HG03432 (cell line): ENCODE measurements at regions not wholly inside any gene's neighbourhood (a gene's known extent, or its start where the extent isn't known, plus 50 kb on each side); places are given as distances from the start of the nearest gene placed in this dataset.
"Not testable (repeated sequence)": the region's sequence is repeated elsewhere in the genome, so short reads cannot be mapped to it uniquely, and the experiment has no call there.

Source experiments
- ATAC-seq: cut with Tn5 transposase; IDR thresholded peaks from one replicate; pipeline ENCODE4 v1.9.1; 2021; ENCODE audit warnings: mild to moderate bottlenecking, moderate library complexity; ENCODE audit not compliant: unreplicated experiment

DNA sequence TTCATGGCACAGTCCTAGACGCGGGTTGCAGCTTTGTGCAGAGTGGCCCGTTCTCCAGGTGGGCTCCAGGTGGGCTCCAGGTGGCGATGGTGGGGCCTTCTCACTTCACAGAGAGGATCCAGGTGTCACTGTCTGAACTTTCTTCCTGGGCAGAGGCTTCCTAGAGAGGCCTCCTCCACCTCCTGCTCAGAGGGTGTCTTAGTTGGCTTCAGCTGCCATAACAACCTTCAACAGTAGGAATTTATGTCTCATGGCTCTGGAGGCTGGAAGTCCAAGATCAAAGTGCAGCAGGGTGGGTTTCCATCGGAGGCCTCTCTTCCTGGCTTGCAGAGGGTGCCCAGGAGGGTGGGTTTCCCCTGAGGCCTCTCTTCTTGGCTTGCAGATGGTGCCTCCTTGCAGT, 125.1 kb downstream of the GLRX3 start:
- ATAC-seq: no peak

DNA sequence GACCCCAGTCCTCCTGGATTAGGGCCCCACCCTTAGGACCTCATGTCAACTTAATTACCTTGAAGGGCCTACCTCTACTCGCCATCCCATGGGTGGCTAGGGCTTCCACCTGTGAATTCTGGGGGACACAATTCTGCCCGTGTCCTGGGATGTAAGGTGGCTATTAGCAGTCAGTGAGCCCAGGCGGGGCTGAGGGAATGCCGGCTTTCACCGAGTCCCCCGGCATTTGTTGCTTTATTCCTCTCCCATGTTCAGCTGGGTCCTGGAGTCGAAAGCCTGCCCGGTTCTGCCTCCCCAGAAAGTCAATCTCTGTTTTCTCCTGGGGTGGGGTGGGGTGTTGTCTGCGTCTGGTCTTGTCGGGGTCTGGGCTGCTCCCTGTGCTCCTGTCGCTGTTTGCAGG, 125.6 kb downstream of the GLRX3 start:
- ATAC-seq: no peak

DNA sequence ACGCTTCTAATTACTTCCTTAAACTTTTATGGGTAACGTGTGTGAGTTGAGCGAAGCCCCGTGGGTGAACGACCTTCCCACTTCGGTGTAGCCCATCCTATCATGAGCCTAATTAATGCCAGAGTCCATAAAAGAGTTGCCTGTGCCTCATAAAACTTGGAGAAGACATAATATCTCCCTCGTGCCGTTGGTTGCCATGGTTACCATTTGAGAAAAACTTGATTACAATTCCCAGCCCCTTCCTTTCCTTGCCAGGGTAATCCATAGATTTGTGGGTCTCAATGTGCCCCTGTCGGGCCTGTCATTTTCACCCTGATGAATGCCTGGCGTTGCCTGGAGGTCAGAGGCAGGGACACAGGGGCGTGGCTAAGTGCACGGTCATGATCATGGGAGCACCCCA, 127.1 kb downstream of the GLRX3 start:
- ATAC-seq: no peak

DNA sequence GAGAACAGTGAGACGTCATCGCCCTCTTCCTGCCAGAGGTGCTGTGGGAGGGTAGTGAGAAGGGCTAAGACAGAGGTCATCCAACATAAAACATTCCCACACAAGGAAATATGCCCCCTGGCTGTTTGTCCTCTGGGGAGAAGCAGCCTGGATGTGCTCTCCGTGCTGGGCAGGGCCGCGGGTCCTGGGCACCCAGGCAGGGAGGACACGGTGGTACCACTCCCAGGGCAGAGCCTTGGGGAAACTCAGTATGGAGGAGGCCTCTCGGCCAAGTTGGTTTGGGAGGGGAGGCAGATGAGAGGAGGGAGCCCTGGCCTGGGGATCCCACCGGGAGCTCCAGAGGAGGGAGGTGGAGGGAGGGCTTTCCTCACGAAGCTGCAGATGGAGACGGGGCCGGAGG, 129.4 kb downstream of the GLRX3 start:
- no peak for ATAC-seq

DNA sequence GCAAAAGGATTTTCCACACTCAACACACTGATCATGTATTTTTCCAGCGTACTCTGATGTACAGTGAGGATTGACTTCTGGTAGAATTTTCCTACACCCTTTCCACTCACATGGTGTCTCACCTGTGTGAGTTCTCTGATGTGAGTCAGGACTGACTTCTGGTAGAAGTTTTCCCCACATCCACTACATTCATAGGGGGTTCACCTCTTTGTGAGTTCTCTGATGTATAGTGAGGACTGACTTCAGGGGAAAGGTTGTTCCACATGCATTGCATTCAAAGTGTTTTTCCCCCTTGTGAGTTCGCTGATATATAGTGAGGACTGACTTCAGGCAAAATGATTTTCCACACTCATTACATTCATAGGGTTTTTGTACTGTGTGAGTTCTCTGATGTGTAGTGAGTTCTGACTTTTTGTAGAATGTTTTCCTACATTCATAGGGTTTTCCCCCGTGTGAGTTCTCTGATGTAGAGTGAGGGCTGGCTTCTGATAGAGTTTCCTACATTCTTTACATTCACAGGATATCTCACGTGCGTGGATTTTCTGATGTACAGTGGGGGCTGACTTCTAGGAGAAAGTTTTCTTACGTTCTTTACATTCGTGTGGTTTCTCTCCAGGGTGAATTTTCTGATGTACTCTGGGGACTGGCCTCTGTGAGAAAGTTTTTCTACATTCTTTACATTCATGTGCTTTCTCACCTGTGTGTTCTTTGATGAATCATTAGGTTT, 146.5 kb downstream of the GLRX3 start:
- ATAC-seq: no peak

DNA sequence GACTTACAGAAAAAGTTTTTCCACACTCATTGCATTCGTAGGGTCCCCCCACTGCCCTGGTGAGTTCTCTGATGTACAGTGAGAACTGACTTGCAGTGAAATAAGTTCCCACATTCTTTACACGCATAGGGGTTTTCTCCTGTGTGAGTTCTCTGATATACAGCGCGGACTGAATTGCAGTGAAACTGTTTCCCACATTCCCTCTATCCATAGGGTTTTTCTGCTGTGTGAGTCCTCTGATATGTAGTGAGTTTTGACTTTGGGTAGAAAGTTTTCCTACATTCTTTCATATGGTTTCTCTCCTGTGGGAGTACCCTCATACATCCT, 147.0 kb downstream of the GLRX3 start:
- ATAC-seq: no peak

DNA sequence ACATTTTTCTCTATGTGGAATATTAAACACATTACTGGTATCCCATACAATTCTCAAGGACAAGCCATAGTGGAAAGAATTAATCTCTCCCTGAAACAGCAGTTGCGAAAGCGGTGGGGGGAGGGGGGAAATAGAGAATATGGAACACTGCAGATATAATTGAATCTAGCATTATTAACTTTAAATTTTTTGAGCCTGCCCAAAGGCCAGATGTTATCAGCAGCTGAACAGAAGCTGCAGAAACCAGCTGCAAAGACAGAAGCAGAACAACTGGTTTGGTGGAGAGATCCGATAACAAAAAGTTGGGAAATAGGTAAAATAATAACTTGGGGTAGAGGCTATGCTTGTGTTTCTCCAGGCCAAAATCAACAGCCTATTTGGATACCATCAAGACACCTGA, 159.6 kb downstream of the GLRX3 start:
- not testable (repeated sequence) for ATAC-seq

DNA sequence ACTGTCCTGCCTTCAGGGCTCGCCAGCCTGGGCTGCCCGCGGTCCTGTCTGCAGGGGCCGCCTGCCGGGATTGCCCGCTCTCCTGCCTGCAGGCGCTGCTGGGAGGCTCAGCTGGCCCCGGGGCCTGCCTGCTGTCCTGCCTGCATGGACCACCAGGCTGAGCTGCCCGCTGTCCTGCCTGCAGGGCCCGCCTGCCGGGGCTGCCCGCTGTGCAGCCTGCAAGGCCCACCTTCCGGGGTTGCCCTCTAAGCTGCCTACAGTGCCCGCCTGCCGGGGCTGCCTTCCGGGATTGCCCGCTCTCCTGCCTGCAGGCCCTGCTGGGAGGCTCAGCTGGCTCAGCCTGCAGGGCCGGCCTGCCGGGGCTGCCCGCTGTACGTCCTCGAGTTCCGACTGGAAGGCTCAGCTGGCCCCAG, 164.4 kb downstream of the GLRX3 start:
- no peak for ATAC-seq

DNA sequence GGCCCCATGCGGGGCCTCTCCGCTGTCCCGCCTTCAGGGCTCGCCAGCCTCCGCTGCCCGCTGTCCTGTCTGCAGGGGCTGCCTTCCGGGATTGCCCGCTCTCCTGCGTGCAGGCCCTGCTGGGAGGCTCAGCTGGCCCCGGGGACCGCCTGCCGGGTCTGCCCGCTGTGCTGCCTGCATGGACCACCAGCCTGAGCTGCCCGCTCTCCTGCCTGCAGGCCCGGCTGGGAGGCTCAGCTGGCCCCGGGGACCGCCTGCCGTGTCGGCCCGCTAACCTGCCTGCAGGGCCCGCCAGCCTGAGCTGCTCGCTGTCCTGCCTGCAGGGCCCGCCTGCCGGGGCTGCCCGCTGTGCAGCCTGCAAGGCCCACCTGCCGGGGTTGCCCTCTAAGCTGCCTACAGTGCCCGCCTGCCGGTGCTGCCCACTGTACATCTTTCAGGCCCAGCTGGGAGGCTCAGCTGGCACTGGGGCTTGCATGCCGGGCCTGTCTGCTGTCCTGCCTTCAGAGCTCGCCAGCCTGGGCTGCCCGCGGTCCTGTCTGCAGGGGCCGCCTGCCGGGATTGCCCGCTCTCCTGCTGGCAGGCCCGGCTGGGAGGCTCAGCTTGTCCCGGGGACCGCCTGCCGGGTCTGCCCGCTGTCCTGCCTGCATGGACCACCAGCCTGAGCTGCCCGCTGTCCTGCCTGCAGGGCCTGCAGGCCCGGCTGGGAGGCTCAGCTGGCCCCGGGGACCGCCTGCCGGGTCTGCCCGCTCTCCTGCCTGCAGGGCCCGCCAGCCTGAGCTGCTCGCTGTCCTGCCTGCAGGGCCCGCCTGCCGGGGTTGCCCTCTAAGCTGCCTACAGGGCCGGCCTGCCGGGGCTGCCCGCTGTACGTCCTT, 165.1 kb downstream of the GLRX3 start:
- no peak for ATAC-seq

DNA sequence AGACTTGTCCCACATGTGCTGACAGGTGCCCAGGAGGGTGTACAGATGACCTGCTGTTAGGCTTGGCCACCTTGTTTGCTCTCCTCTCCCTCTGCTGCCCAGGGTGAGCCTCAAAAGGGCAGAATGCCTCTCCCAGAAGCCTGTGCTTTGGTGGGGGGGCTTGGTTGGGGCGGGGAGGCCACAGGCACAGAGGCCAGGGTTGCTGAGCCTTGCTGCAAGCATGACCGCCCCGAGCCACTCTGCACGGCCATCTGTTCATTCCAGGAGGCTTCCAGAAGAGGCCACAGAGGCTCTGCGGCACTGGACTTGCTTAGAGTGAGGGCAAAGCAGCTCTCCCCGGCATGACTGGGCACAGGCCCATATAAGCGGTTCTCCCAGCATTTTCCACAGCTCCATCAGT, 190.8 kb downstream of the GLRX3 start:
- no peak for ATAC-seq

DNA sequence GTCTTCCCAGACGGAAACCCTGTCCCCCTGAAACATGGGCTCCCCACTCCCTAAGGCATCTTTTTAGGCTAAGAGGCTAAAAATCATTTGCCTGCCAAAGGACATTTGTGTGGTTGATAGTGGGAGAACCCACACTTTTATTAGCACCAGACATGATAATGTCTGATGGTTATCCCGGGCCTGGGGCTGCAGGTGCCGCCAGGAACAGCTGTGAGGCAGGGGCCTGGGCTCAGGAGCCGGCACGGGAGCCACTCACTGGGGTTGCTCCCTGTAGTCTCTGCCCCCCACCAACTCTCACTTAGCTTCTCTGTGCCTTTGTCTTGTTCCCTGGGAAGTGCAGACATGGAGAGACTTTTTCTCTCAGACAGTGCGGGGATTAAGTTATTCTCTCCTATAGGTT, 193.6 kb downstream of the GLRX3 start:
- no peak for ATAC-seq

DNA sequence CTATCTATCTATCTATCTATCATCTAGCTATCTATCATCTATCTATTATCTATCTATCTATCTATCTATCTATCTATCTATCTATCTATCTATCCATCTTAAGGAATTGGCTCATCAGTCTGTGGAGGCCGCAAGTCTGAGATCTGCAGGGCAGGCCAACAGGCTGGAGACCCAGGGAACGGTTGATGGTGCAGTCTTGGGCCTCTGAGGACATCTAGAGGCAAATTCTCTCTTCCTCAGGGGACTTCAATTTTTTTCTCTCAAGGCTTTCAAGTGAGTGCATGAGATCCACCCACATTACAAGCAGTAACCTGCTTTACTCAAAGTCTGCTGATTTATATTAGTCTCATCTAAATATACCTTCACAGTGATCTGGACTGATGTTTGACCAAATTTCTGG, 197.0 kb downstream of the GLRX3 start:
- ATAC-seq: no peak

DNA sequence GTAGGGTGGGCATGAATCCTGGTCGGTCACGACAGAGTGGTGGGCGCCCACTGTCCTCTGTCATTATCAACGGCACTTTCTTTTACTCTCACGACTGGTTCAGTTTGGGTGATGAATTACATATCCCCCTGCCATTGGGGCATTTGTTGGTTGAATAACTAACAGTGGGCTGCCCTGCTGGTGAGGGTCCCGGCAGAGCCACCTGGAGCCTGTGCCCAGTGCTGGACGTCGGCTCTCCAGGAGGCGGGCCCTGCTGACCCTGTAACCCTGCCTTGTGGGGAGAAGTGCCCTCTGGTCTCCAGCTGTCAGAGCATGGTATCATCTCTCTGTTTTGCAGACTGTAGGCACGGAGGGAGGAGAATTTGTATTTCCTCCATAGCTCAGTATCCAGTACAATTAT, 199.1 kb downstream of the GLRX3 start:
- ATAC-seq: no peak

DNA sequence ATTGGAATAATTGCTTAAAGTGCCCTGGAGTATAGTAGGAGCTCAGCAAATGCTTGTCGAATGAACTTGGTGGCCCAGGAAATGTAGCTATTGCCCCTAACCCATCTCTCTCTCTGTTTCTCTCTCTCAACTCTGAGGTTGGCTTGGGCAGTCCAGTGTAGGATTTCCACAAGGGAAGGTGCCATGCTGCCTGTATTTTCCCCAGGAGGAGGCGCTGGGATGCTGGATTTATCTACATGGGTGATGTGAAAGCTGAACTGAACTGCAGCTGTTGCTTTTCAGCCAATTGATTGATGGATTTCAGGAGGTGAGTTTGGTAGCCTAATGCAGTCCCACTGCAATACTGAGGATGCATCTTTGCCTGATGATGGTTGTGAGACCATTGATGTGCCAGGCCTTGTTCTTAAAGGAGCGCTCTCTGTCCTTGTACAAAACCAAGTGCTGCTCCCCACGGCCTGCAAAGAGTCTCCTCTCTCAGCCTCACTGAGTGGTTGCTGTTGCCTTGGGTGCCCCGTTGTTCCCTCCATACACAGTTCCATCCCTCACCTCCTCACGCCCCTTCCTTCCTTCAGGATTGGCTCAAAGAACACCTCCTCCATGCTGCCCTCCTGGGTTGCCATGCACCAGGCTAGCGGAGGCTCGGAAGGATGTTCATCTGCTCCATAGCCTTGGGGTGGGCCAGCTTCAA, 200.6 kb downstream of the GLRX3 start:
- ATAC-seq: no peak

DNA sequence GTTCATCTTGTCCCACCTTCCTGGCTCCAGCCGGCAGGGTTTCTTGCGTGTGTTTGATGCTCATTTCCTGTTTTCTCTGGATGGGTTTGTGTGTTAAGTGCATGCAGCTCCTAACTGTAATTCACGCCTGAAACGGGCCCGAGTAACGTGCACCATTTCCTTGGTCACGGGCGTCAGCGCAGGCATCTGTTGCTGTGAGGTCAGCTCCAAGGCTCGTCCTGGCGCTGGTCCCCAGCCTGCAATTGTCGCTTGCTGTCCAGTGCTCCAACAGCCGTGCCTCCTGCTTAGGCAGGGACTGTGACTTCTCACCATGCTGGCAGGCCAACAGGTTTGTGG, 201.1 kb downstream of the GLRX3 start:
- ATAC-seq: no peak

DNA sequence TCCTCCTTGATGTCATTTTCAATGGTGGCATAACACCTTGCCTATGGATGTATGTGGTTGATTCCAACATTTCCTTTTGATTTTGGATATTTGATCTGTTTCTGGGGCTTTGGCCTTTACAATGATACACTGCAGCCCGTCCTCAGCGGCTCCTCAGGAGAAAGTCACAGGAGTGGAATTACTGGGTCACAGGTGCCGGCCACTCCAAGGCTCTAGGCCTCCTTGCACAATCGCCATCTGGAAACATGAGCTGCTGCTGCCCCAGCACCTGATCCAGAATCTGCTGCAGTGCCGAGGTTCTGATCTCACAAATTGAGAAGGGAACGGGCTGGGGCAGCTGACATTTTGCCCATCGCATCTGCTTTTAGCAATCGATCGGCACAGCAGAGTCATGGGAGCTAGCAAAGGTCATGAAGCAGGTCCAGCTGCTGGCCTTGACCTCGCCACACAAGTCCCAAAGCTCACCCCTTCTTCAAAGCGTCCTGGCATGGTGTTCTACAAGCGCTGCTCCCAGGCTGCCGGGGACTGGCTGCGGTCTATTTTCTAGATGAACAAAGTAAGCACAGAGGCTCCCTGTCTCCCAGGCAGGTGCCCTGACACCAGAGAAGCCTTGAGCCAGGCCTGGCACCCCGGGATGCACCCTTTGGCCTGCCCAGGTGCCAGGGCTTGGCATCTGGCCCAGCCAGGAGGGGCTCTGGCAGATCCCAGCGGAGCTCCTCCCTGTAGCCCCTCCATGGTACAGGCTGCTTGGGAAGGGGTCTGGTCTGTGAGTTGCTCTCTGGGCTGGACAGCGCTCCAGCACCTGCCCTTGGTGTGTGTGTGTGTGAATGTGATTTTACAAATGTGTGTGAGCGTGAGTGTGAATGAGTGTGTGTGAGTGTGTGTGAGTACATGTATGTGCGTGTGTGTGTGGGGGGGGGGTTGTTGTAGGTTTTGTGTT, 201.8 kb downstream of the GLRX3 start:
- ATAC-seq: no peak

DNA sequence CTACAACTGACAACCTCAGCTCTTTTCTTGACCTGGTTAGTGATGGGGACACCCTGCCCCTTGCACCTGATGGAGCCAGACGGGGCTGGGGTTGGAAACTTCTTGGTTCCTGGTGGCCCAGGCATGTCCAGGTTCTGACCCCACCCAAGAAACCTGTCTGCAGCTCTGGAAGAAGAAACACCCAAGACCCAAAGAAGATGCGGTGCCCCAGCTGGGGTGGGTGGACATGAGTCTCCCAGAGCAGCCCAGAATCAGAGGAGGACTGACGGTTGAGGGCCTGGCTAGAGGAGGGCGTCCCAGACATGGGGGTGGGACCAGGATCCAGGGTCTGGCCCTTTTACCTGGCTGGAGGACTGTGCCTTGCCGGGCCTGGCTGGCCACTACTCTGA, 202.4 kb downstream of the GLRX3 start:
- no peak for ATAC-seq

DNA sequence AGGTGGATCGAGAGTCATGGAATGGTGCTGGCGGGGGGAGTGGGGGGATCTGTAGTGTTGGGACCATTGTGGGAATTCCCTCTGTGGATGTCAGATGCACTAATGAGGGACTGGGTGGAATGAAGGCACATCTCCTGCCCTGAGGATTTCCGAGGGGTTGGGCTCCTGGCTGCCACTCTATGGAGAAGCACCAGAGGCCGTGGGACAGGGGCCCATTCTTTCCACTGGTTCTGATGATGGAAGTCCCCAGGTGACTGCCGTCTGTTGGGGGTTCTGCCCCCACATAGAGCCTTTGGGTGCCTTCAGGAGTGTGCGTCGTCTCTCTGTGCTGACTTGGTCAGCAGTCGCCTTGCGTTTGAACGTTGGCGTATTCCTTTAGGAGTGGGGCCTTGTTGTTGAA, 202.9 kb downstream of the GLRX3 start:
- no peak for ATAC-seq

DNA sequence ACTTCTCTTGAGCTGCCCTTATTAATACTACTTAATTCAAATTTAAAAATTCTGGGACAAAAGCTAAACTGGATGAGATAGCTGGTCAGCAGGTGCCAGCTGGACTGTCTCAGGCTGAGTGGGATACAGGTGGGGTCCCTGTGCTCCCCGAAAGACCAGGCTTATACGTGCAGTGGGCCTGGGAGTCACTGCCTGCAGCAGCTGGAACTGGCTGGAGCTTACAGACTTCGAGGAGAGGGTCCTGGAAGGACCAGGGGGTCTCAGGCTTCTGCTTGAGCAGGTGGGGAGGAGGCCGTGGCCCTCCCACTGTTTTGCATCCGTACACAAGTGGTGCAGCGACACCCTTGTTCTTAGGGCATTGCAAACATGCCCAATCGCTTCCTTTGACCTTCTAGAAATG, 203.7 kb downstream of the GLRX3 start:
- no peak for ATAC-seq

DNA sequence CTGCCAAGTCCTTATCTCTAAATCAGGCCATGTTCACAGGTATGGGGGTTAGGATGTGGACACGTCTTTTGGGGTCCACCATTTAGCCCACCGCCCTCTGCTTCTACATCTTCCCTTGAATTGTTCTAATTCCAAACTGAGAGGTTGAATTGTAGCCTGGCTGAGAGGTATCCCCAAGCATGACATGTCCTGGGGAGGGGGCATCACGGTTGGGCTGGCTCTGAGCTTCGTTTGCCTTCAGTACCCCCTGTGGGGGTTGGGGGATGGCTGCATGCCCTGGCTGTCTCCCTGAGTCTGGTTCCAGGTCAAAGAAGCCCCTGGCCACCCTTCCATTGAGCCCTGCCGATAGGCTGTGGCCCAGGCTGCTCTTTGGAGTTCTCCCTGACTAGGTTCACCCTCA, 204.6 kb downstream of the GLRX3 start:
- no peak for ATAC-seq

DNA sequence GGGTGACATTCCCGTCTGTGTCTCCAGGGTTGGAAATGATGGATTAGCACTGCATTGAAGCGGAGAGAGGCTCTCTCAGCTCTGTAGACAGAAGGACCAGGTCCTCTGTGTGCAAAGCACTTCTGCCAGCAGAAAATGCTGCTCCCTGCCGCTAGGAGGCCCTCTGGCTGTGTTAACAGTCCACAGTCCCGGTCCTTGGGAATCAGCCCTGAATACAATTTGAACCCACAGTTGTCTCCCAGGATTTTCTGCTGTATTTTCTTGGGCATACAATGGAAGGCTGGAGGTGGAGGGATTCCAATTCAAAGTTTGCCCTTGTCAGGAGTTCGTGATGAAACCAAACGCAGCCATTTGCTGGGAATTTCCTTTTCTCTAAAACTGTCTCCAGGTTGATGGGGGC, 205.2 kb downstream of the GLRX3 start:
- no peak for ATAC-seq
